Lower leg skin (tissue), 4 donors: ENCODE measurements at regions not wholly inside any gene's neighbourhood (a gene's known extent, or its start where the extent isn't known, plus 50 kb on each side); places are given as distances from the start of the nearest gene placed in this dataset.

Experiments used
- DNase-seq, 2 donors: peaks; one replicate each; pipeline ENCODE4 v3.0.0-alpha.2; 2019; ENCODE audit warnings: low spot score in 2 of 2
- H3K4me3 ChIP-seq: fragments of 200-600 bp; sonication (generic); 2 replicates; pipeline ENCODE4 v1.5.1; 2017; ENCODE audit warnings: mild to moderate bottlenecking, low read depth; ENCODE audit not compliant: poor library complexity, severe bottlenecking
- POLR2A ChIP-seq, 2 donors: fragments of 450-650 bp; IDR thresholded peaks; one replicate each; pipeline ENCODE4 v1.6.1; 2016 to 2017; ENCODE audit warnings: antibody characterized with exemption in 2 of 2, mild to moderate bottlenecking in 1 of 2, moderate library complexity in 1 of 2
- WGBS, 2 donors: methylation state at CpG; one replicate each; pipeline ENCODE4 v1.1.5; 2018; 5-methylcytosine and 5-hydroxymethylcytosine counted together
- intact Hi-C: fragments of 100-400 bp; cut with DNase I; formaldehyde crosslinking; loops from one replicate; pipeline ENCODE4 v1.15.0; 2023; ENCODE audit warnings: low total_unique reads
- TF ChIP-seq, protein P1 (sequence below), 3 donors: fragments of 450-650 bp; IDR thresholded peaks; one replicate each; pipeline ENCODE4 v1.5.1; 2016; ENCODE audit warnings: antibody characterized with exemption in 3 of 3, mild to moderate bottlenecking in 3 of 3, moderate library complexity in 2 of 3

DNA sequence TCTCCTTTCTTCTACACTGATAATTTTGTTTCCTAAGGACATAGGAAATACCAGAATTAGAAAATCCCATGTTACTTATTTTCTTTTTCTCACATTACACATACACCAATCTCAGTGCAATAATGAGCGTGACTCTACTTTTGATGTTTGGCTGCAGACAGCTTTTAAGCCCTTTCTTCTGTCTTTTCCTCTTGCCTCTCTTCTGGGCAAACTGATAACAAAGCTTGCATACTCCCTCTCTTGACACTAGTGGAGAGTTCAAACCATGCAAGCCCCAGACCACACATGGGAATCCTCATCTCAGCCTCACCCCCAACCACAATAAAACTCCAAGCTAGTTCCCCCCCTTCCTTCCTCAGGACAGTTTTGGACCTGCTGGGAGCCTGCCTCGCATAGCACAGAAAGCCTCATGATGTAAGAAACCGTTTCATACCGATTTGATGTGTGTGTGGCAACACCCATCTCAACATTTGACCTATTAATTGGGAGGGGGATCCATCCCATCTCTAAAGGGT, 161.9 kb downstream of the EMP1 start:
- DNase-seq, result no peak
- WGBS, 2 donors, result 85 to 86% methylated on average over 4 of the region's 4 CpGs
- intact Hi-C loops, result no loop called here
- TF ChIP-seq, protein P1, sequence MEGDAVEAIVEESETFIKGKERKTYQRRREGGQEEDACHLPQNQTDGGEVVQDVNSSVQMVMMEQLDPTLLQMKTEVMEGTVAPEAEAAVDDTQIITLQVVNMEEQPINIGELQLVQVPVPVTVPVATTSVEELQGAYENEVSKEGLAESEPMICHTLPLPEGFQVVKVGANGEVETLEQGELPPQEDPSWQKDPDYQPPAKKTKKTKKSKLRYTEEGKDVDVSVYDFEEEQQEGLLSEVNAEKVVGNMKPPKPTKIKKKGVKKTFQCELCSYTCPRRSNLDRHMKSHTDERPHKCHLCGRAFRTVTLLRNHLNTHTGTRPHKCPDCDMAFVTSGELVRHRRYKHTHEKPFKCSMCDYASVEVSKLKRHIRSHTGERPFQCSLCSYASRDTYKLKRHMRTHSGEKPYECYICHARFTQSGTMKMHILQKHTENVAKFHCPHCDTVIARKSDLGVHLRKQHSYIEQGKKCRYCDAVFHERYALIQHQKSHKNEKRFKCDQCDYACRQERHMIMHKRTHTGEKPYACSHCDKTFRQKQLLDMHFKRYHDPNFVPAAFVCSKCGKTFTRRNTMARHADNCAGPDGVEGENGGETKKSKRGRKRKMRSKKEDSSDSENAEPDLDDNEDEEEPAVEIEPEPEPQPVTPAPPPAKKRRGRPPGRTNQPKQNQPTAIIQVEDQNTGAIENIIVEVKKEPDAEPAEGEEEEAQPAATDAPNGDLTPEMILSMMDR (IDR thresholded peaks at IDR 0.05), result no peak
- TF ChIP-seq POLR2A (IDR thresholded peaks at IDR 0.05), result no peak
- H3K4me3 ChIP-seq, result no peak overlapping the region

DNA sequence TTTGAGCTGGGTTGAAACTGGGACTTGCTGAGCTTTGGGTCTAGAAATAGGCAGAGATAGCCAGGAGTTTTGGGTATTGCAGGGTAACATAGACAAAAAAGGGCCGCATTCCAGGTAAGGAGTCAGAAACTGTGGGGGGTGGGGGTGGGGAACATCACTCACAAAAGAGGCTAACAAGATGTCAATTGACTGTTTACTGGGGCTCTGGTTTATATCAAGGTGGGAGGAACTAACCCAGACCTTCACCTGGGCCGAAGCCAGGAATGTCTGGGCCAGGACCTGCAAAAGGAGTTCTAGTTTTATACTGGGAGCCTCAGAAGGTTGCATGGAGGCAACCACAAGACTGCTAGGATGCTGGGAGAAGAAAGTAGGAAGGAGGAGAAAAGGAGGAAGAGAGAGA, 154.4 kb downstream of the EMP1 start:
- 80 to 81% methylated on average over 2 of the region's 2 CpGs for WGBS, 2 donors

DNA sequence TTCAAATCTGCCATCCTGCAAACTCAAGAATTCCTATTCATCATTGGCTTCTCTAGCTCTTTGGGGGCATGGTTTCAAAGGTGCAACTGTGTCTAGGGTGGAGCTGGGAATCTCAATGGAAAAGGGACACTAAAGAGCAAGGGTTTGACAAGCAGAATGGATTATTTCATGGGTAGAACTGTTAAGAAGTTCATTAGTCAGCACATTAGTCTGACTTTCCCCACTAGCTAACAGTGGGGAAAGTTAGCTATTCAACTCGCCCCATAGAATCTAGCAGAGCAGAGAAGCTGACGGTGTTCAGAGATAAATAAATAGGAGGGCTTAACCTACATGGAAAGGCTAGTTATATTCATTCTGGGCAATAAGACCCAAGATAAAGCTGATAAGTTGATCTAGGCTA, 153.9 kb downstream of the EMP1 start:
- no peak for DNase-seq
- intact Hi-C loops, result no loop called here
- 48 to 95% methylated on average over 2 of the region's 2 CpGs for WGBS, 2 donors
- TF ChIP-seq POLR2A (IDR thresholded peaks at IDR 0.05), result no peak
- no peak overlapping the region for H3K4me3 ChIP-seq

More for the DNA sequence above, 154.4 kb downstream of the EMP1 start:
- TF ChIP-seq POLR2A (IDR thresholded peaks at IDR 0.05), result no peak
- TF ChIP-seq, protein P1 (IDR thresholded peaks at IDR 0.05), result no peak
- intact Hi-C loops, result no loop called here
- H3K4me3 ChIP-seq, result no peak overlapping the region
- DNase-seq, result no peak

DNA sequence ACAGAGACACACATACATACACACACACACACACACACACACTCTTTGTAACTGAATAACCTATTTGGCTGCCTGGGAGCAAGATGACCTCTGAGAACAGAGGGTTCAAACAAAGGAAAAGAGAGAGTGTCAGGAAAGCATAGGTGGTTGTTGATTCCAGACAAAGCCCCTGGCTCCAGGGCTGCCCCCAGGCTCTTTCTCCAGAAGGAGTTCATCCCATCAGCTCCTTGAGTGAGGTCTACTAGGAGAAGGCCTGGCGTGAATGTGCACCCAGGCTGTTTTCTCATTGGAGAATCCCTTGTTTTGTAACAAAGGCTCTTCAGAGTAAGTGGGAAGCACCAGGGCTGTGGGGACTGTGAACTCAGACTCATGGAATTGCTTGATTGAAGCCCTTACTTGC, 151.9 kb downstream of the EMP1 start:
- WGBS, 2 donors, result 82 to 100% methylated on average over 1 of the region's 1 CpG
- intact Hi-C loops, result no loop called here
- no peak for DNase-seq
- TF ChIP-seq, protein P1 (IDR thresholded peaks at IDR 0.05), result no peak
- no peak for TF ChIP-seq POLR2A (IDR thresholded peaks at IDR 0.05)
- no peak overlapping the region for H3K4me3 ChIP-seq

DNA sequence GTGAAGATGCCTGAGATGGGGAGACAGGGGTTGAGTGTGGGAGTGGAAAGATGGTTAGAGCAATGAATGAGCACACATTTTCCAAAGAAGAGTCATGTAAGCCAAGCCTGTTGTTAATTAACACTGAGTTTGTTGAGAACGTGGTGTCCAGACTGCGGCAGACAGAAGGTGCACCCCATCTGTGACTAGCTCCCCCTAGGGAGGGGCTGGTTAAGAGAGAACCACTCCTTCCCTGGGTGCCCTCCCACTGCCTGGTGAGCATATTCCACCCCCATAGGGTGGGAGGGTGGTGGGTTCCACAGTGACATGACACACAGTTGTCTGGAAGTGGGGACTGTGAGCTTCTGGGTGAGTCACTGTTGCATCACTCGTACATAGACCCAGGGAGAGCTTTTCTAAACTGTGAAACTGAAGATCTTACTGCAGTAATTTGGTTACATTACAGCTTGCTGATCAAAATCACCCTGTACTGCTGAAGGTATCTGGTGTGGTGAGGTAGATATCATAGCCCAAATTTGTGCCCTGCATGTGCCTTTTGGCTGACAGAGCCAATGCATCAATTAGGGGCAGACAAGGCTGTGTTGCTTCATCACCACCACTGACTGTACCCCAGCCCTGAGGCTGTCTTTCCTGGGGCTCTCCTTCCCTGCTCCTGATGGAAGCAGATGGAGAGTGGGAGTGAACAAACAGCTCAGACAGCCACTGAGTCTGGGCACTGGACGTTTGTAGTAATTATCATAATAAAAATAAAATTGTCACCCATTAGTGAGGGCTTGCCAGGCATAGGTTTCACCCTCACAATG, 150.9 kb downstream of the EMP1 start:
- H3K4me3 ChIP-seq, result no peak overlapping the region
- intact Hi-C loops, result no loop called here
- TF ChIP-seq, protein P1 (IDR thresholded peaks at IDR 0.05), result no peak
- no peak for TF ChIP-seq POLR2A (IDR thresholded peaks at IDR 0.05)
- peak; percentile 51 to 87 for DNase-seq
- WGBS, 2 donors, result 29 to 52% methylated on average over 4 of the region's 4 CpGs

DNA sequence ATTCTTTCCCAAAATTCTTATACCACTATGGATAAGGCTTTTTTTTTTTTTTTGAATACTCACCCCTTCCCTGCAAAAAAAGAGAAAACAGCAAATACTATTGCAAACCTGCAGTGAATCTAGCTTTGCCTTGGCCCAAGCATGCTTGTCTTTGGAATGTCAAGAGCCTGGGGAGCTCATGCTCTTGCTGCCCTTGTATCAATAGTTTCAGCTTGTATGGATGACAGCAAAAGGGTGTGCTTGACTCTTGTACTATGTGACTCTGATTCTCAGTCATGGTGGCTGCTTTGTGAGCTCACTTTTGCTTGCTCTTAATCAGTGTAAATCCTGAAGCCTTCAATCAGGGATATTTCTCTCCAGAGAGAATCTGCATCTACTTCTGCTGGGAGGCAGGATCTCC, 149.2 kb downstream of the EMP1 start:
- intact Hi-C loops, result no loop called here
- TF ChIP-seq POLR2A (IDR thresholded peaks at IDR 0.05), result no peak
- DNase-seq, result no peak

DNA sequence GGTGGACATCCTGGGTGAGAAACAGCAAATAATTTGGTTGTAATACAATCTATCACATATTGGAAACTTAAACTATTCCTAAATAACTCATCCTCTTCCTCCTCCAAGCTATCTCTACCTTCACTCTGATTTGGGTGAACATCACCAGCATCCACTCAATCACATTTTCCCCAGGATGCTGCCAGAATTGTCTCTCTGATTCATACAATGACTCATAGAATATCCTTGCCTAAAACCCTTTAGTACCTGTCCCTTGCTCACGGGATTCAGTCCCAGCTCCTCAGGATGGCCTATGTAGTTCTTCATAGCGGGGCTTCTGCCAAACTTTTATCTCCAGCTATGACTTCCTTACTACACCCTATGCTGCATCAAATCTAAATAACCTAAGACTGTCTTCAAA, 146.8 kb downstream of the EMP1 start:
- TF ChIP-seq, protein P1 (IDR thresholded peaks at IDR 0.05), result no peak
- no peak for TF ChIP-seq POLR2A (IDR thresholded peaks at IDR 0.05)
- intact Hi-C loops, result no loop called here
- no peak overlapping the region for H3K4me3 ChIP-seq
- no peak for DNase-seq
- WGBS, 2 donors, result 61 to 63% methylated on average over 1 to 2 of the region's 2 CpGs

More for the DNA sequence above, 149.2 kb downstream of the EMP1 start:
- no peak overlapping the region for H3K4me3 ChIP-seq
